Tibial nerve (tissue), 4 donors: ENCODE measurements at regions not wholly inside any gene's neighbourhood (a gene's known extent, or its start where the extent isn't known, plus 50 kb on each side); places are given as distances from the start of the nearest gene placed in this dataset.

Experiments
- EP300 ChIP-seq, 2 donors: sonication (generic); formaldehyde crosslinking; IDR thresholded peaks; one replicate each; pipeline ENCODE4 v1.6.1; 2017; ENCODE audit warnings: antibody characterized with exemption in 2 of 2, mild to moderate bottlenecking in 1 of 2
- TF ChIP-seq, protein P1 (sequence below), 5 experiments: fragments of 200-600 bp in 3 of 5; fragments of 450-650 bp in 2 of 5; sonication (generic) in 3 of 5; IDR thresholded peaks; one replicate each; pipeline ENCODE4 v1.5.1; 2016 to 2019; ENCODE audit warnings: antibody characterized with exemption in 5 of 5, mild to moderate bottlenecking in 3 of 5, moderate library complexity in 2 of 5

DNA sequence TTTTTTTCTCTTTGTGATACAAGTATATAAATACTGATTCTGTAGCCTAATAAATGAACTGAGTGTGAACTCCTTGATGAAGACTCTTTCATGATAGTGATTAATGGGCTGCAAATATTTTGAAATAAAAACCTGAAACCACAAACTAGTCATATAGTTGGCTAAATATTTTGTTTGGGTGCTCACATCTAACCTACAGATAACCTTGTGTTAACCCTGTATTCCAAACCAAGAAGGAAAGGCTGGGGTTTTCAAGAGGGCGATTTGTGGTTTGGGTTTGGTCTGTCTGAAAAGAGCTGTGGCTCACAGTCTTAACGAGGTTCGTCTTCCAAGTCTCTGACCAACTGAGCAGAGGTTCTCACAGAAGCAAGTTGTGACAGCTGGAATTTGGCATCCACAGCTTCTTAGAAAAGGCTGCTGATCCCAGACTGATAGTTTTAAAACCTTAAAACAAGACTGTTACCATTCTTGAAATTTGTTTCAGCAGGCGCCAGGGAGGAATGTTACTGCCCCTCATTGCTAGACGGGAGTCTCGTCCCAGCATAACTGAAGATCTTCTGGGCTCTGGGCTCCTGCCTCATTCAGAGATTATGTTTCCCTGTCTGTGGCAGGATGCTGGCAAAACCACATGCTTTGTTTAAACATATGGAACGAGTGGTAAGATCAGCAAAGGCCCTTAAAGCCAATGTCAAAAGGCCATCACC is 736.4 kb upstream of the MARCKS start:
- no peak for TF ChIP-seq EP300 (IDR thresholded peaks at IDR 0.05)
- TF ChIP-seq, protein P1, sequence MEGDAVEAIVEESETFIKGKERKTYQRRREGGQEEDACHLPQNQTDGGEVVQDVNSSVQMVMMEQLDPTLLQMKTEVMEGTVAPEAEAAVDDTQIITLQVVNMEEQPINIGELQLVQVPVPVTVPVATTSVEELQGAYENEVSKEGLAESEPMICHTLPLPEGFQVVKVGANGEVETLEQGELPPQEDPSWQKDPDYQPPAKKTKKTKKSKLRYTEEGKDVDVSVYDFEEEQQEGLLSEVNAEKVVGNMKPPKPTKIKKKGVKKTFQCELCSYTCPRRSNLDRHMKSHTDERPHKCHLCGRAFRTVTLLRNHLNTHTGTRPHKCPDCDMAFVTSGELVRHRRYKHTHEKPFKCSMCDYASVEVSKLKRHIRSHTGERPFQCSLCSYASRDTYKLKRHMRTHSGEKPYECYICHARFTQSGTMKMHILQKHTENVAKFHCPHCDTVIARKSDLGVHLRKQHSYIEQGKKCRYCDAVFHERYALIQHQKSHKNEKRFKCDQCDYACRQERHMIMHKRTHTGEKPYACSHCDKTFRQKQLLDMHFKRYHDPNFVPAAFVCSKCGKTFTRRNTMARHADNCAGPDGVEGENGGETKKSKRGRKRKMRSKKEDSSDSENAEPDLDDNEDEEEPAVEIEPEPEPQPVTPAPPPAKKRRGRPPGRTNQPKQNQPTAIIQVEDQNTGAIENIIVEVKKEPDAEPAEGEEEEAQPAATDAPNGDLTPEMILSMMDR (IDR thresholded peaks at IDR 0.05): no peak
